Ishikawa (cell line): ENCODE measurements at regions not wholly inside any gene's neighbourhood (a gene's known extent, or its start where the extent isn't known, plus 50 kb on each side); places are given as distances from the start of the nearest gene placed in this dataset.

Experiments used
- CEBPB ChIP-seq: IDR thresholded peaks from 2 replicates; pipeline ENCODE4 v1.6.1; 2012
- CREB1 ChIP-seq: IDR thresholded peaks from 2 replicates; pipeline ENCODE4 v1.6.1; 2012; ENCODE audit warnings: low read depth
- EGR1 ChIP-seq: IDR thresholded peaks from 2 replicates; pipeline ENCODE4 v1.6.1; 2012
- EP300 ChIP-seq: IDR thresholded peaks from 2 replicates; pipeline ENCODE4 v1.6.1; 2012; ENCODE audit warnings: borderline replicate concordance
- FOXM1 ChIP-seq: IDR thresholded peaks from 2 replicates; pipeline ENCODE4 v1.6.1; 2012; ENCODE audit warnings: low read depth, borderline replicate concordance
- NFIC ChIP-seq: IDR thresholded peaks from 2 replicates; pipeline ENCODE4 v1.6.1; 2012
- RAD21 ChIP-seq: IDR thresholded peaks from 2 replicates; pipeline ENCODE4 v1.6.1; 2012; ENCODE audit warnings: low read depth
- TAF1 ChIP-seq: IDR thresholded peaks from 2 replicates; pipeline ENCODE4 v1.6.1; 2012; ENCODE audit warnings: low read depth, mild to moderate bottlenecking
- TCF12 ChIP-seq: IDR thresholded peaks from 2 replicates; pipeline ENCODE4 v1.6.1; 2012; ENCODE audit warnings: low read depth
- TEAD4 ChIP-seq: IDR thresholded peaks from 2 replicates; pipeline ENCODE4 v1.6.1; 2012
- YY1 ChIP-seq: IDR thresholded peaks from 2 replicates; pipeline ENCODE4 v1.6.1; 2012; ENCODE audit warnings: low read depth
- ZBTB7A ChIP-seq: IDR thresholded peaks from 2 replicates; pipeline ENCODE4 v1.6.1; 2012; ENCODE audit warnings: low read depth
- TF ChIP-seq, protein P1 (sequence below): IDR thresholded peaks from 2 replicates; pipeline ENCODE4 v1.6.1; 2012
- TF ChIP-seq, protein P2 (sequence below): IDR thresholded peaks from 2 replicates; pipeline ENCODE4 v1.6.1; 2012; ENCODE audit warnings: low read depth, mild to moderate bottlenecking
- TF ChIP-seq, protein P3 (sequence below): IDR thresholded peaks from 2 replicates; pipeline ENCODE4 v1.6.1; 2012

DNA sequence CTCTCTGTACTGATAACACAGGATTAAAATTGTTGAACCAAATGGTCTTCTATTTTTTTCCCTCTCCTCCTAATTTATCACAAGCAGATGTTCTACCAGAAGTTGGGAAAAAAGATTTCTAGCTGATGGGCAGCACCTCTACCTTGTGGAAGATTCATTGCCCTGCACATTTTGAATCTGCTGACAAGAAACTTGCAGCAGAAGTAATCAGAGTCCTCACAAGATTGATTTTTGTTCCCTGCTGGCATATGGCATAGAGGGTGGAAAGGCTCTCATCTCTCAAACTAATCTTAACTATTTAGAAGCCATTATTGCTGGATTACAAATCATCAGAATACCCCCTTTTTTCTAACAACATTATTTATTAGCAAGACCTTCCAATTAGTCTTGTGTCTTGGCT is 148.9 kb upstream of the MEIS2 start:
- TF ChIP-seq ZBTB7A, result no peak
- TF ChIP-seq, protein P1, sequence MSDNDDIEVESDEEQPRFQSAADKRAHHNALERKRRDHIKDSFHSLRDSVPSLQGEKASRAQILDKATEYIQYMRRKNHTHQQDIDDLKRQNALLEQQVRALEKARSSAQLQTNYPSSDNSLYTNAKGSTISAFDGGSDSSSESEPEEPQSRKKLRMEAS, result no peak
- no peak for TF ChIP-seq FOXM1
- TF ChIP-seq, protein P2, sequence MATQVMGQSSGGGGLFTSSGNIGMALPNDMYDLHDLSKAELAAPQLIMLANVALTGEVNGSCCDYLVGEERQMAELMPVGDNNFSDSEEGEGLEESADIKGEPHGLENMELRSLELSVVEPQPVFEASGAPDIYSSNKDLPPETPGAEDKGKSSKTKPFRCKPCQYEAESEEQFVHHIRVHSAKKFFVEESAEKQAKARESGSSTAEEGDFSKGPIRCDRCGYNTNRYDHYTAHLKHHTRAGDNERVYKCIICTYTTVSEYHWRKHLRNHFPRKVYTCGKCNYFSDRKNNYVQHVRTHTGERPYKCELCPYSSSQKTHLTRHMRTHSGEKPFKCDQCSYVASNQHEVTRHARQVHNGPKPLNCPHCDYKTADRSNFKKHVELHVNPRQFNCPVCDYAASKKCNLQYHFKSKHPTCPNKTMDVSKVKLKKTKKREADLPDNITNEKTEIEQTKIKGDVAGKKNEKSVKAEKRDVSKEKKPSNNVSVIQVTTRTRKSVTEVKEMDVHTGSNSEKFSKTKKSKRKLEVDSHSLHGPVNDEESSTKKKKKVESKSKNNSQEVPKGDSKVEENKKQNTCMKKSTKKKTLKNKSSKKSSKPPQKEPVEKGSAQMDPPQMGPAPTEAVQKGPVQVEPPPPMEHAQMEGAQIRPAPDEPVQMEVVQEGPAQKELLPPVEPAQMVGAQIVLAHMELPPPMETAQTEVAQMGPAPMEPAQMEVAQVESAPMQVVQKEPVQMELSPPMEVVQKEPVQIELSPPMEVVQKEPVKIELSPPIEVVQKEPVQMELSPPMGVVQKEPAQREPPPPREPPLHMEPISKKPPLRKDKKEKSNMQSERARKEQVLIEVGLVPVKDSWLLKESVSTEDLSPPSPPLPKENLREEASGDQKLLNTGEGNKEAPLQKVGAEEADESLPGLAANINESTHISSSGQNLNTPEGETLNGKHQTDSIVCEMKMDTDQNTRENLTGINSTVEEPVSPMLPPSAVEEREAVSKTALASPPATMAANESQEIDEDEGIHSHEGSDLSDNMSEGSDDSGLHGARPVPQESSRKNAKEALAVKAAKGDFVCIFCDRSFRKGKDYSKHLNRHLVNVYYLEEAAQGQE, result no peak
- TF ChIP-seq TEAD4, result no peak
- TF ChIP-seq NFIC, result no peak
- TF ChIP-seq TCF12, result no peak

DNA sequence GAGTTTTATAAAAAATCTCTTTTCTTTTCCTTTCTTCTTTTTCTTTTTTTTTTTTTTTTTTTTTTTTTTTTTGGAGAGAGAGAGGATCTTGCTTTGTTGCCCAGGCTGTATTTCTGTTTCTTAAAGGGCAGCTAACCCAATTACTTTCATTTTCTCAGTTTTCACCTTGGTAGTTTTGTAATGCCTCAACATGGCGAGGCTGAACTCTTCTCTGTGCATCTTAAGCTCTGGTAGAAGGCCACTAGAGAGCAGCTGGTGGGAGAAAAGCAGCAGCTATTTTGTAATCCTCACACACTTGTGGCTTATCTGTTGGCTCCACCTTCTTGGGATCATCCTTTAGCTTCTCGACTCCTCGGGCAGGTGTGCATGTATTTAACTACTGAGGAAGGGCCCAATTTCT is 152.2 kb upstream of the MEIS2 start:
- TF ChIP-seq CREB1, result no peak
- no peak for TF ChIP-seq NFIC
- no peak for TF ChIP-seq EP300
- TF ChIP-seq TEAD4, result no peak
- TF ChIP-seq, protein P3, sequence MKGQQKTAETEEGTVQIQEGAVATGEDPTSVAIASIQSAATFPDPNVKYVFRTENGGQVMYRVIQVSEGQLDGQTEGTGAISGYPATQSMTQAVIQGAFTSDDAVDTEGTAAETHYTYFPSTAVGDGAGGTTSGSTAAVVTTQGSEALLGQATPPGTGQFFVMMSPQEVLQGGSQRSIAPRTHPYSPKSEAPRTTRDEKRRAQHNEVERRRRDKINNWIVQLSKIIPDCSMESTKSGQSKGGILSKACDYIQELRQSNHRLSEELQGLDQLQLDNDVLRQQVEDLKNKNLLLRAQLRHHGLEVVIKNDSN, result no peak
- TF ChIP-seq TAF1, result no peak
- no peak for TF ChIP-seq ZBTB7A
- TF ChIP-seq EGR1, result no peak
- TF ChIP-seq FOXM1, result no peak
- TF ChIP-seq TCF12, result no peak
- TF ChIP-seq, protein P1, result no peak
- TF ChIP-seq CEBPB, result no peak
- no peak for TF ChIP-seq RAD21

DNA sequence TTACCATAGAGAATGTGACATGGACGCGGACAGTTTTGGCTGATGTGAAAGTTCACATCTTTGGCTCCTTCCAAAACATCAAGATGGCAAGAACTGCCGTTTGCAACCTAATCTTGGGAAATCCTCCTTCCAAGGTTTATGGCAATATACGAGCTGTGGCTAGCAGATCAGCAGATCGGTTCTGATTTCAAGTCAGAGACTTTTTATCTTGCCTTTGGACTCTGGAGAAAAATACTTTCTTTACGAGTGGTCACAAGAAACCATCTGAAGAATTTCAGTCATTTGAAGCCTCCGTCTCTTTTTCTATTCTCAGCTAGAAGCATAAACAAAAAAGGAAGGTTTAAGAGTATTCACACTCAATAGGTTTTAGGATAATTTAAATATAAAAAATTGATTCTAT is 153.5 kb upstream of the MEIS2 start:
- TF ChIP-seq TCF12 (no peak), TEAD4 (no peak), RAD21 (no peak), FOXM1 (no peak), TAF1 (no peak), NFIC (no peak), ZBTB7A (no peak), CREB1 (no peak), EP300 (no peak), YY1 (no peak), EGR1 (no peak), CEBPB (no peak)
- TF ChIP-seq, protein P3, result no peak
- TF ChIP-seq, protein P1, result no peak
- TF ChIP-seq, protein P2, result no peak

DNA sequence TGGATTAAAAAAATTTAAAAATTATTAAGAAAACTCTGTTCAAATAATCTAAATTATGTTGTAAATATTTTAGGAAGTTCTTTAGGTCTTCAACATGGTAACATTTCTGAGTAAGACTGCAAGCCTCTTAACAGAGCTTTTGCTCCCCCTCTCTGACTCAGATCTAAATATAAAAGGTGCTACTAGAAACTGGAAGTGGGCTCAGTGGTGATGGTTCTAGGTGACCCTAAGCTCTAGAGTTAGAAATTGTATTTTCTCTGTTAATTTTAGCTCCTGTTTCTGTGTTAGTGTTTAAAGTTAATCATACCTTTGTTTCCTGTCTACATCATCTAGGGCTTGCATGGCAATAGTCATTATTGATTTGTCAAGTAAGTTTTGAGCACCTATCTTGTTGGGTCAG is 159.9 kb upstream of the MEIS2 start:
- TF ChIP-seq YY1 (no peak), ZBTB7A (no peak), TCF12 (no peak), CEBPB (no peak), EP300 (no peak), CREB1 (no peak), RAD21 (no peak), EGR1 (no peak), TEAD4 (no peak)
- TF ChIP-seq, protein P2, result no peak
- TF ChIP-seq, protein P1, result no peak
- TF ChIP-seq, protein P3, result no peak
